ENCODE measurements at regions not wholly inside any gene's neighbourhood (a gene's known extent, or its start where the extent isn't known, plus 50 kb on each side); places are given as distances from the start of the nearest gene placed in this dataset.
A peak's percentile ranks its signal among the peaks of the same experiment; 100 is the strongest.

- TF ChIP-seq CTCF (IDR thresholded peaks at IDR 0.05) (no peak), POLR2AphosphoS5 (IDR thresholded peaks at IDR 0.05) (peak in 1 of 3 donors; percentile 5), EP300 (IDR thresholded peaks at IDR 0.05; ENCODE audit: low read depth) (no peak)
- peak overlapping the region; percentile 83 to 92 (median 84) for H3K27ac ChIP-seq
- WGBS, 2 donors (ENCODE audit: low coverage in 1 of 2) = 37 to 41% methylated on average over 2 to 12 of the region's 12 CpGs
Measured at GRCh38 chr2:64203858-64204632, 59.8 kb upstream of the PELI1 start.

GRCh38 chr2:64204703-64205102 is 60.5 kb upstream of the PELI1 start:
- Histone ChIP-seq H3K4me3 (no peak overlapping the region), H3K36me3 (no peaks in the 10 kb centered on the region), H3K27ac (peak overlapping the region; percentile 83 to 92 (median 84)), H3K4me1 (peaks cover 21 to 47% (median 26%) of the 10 kb centered on the region in 4 donors), H3K9me3 (no peaks in the 10 kb centered on the region), H3K27me3 (no peaks in the 10 kb centered on the region)
- no peak for DNase-seq
- 66 to 67% methylated on average over 6 of the region's 6 CpGs for WGBS, 2 donors (ENCODE audit: low coverage in 1 of 2)
- TF ChIP-seq POLR2AphosphoS5 (IDR thresholded peaks at IDR 0.05) (no peak), POLR2A (IDR thresholded peaks at IDR 0.05) (no peak), CTCF (IDR thresholded peaks at IDR 0.05) (no peak), EP300 (IDR thresholded peaks at IDR 0.05; ENCODE audit: low read depth) (no peak)
- intact Hi-C loops (cut with DNase I; ENCODE audit: low total_unique reads) = no loop called here
- in situ Hi-C loops (cut with MboI; ENCODE audit: low pct_ligation_motif_present in 1 of 4, low pct_unique_long_range_greater_than_20kb in 1 of 4, low sequenced_read_pairs in 3 of 4) = no loop called here

More at GRCh38 chr2:64203858-64204632, 59.8 kb upstream of the PELI1 start:
- intact Hi-C loops (cut with DNase I; ENCODE audit: low total_unique reads) = no loop called here
- Histone ChIP-seq H3K27me3 (no peaks in the 10 kb centered on the region), H3K4me1 (peaks cover 21 to 47% (median 26%) of the 10 kb centered on the region in 4 donors), H3K9me3 (no peaks in the 10 kb centered on the region), H3K4me3 (peak overlapping the region in 1 of 4 donors; percentile 22), H3K36me3 (no peaks in the 10 kb centered on the region)
- DNase-seq = peak; percentile 25
- in situ Hi-C loops (cut with MboI; ENCODE audit: low pct_ligation_motif_present in 1 of 4, low pct_unique_long_range_greater_than_20kb in 1 of 4, low sequenced_read_pairs in 3 of 4) = no loop called here

GRCh38 chr2:64205415-64205814 is 61.2 kb upstream of the PELI1 start:
- H3K4me1 ChIP-seq = peaks cover 21 to 48% (median 26%) of the 10 kb centered on the region in 4 donors
- no peaks in the 10 kb centered on the region for H3K36me3 ChIP-seq
- peak overlapping the region in 3 of 4 donors; percentile 83 to 92 (median 86) for H3K27ac ChIP-seq
- no peak for DNase-seq
- no peak overlapping the region for H3K4me3 ChIP-seq
- H3K9me3 ChIP-seq = no peaks in the 10 kb centered on the region
- in situ Hi-C loops (cut with MboI; ENCODE audit: low pct_ligation_motif_present in 1 of 4, low pct_unique_long_range_greater_than_20kb in 1 of 4, low sequenced_read_pairs in 3 of 4) = no loop called here
- 60 to 66% methylated on average over 2 of the region's 2 CpGs for WGBS, 2 donors (ENCODE audit: low coverage in 1 of 2)
- no peaks in the 10 kb centered on the region for H3K27me3 ChIP-seq
- TF ChIP-seq POLR2AphosphoS5 (IDR thresholded peaks at IDR 0.05) = no peak
- no peak for TF ChIP-seq POLR2A (IDR thresholded peaks at IDR 0.05)
- no peak for TF ChIP-seq EP300 (IDR thresholded peaks at IDR 0.05; ENCODE audit: low read depth)
- no peak for TF ChIP-seq CTCF (IDR thresholded peaks at IDR 0.05)
- intact Hi-C loops (cut with DNase I; ENCODE audit: low total_unique reads) = no loop called here

- TF ChIP-seq CTCF (IDR thresholded peaks at IDR 0.05) (no peak), EP300 (IDR thresholded peaks at IDR 0.05; ENCODE audit: low read depth) (no peak), POLR2A (IDR thresholded peaks at IDR 0.05) (no peak), POLR2AphosphoS5 (IDR thresholded peaks at IDR 0.05) (no peak)
- H3K4me1 ChIP-seq = peaks cover 21 to 52% (median 24%) of the 10 kb centered on the region in 4 donors
- H3K36me3 ChIP-seq = no peaks in the 10 kb centered on the region
- no peak overlapping the region for H3K27ac ChIP-seq
- DNase-seq = no peak
- no peak overlapping the region for H3K4me3 ChIP-seq
- in situ Hi-C loops (cut with MboI; ENCODE audit: low pct_ligation_motif_present in 1 of 4, low pct_unique_long_range_greater_than_20kb in 1 of 4, low sequenced_read_pairs in 3 of 4) = no loop called here
- 91 to 100% methylated on average over 1 of the region's 1 CpG for WGBS, 2 donors (ENCODE audit: low coverage in 1 of 2)
- H3K27me3 ChIP-seq = no peaks in the 10 kb centered on the region
- intact Hi-C loops (cut with DNase I; ENCODE audit: low total_unique reads) = no loop called here
- no peaks in the 10 kb centered on the region for H3K9me3 ChIP-seq
Measured at GRCh38 chr2:64207573-64207972, 63.4 kb upstream of the PELI1 start.
